ENCODE measurements at regions not wholly inside any gene's neighbourhood (a gene's known extent, or its start where the extent isn't known, plus 50 kb on each side); places are given as distances from the start of the nearest gene placed in this dataset.

DNA sequence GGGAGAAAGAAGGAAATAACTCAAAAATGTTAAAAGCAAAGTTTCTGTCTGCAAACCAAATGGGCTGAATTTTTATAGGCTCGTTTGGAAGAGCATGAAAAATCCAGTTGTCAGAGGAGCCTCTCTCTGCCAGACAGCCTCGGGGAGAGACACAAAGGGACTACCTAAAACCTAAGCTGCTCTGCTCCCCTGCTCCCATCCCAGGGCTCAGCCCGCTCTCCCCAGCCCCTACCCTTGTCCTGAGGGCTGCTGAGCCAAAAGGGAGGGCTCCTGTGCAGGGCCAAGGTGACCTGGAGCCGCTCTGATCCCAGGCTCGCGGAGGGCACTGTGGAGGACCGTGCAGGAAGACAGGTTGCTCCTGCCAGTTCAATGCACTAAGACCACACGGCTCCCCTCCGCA lies 96.7 kb upstream of the UQCRFS1 start:
- H3K36me3 ChIP-seq: no peaks in the 10 kb centered on the region
- no peaks in the 10 kb centered on the region for H3K4me1 ChIP-seq
- TF ChIP-seq, protein P1, sequence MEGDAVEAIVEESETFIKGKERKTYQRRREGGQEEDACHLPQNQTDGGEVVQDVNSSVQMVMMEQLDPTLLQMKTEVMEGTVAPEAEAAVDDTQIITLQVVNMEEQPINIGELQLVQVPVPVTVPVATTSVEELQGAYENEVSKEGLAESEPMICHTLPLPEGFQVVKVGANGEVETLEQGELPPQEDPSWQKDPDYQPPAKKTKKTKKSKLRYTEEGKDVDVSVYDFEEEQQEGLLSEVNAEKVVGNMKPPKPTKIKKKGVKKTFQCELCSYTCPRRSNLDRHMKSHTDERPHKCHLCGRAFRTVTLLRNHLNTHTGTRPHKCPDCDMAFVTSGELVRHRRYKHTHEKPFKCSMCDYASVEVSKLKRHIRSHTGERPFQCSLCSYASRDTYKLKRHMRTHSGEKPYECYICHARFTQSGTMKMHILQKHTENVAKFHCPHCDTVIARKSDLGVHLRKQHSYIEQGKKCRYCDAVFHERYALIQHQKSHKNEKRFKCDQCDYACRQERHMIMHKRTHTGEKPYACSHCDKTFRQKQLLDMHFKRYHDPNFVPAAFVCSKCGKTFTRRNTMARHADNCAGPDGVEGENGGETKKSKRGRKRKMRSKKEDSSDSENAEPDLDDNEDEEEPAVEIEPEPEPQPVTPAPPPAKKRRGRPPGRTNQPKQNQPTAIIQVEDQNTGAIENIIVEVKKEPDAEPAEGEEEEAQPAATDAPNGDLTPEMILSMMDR (IDR thresholded peaks at IDR 0.05): no peak
- no peak for DNase-seq
- intact Hi-C loops (cut with DNase I): no loop called here
- no peak overlapping the region for H3K27ac ChIP-seq
- H3K27me3 ChIP-seq: peaks cover 0 to 46% of the 10 kb centered on the region in 2 donors
- H3K9me3 ChIP-seq: no peaks in the 10 kb centered on the region
- no peak for ATAC-seq
- H3K4me3 ChIP-seq: no peak overlapping the region

DNA sequence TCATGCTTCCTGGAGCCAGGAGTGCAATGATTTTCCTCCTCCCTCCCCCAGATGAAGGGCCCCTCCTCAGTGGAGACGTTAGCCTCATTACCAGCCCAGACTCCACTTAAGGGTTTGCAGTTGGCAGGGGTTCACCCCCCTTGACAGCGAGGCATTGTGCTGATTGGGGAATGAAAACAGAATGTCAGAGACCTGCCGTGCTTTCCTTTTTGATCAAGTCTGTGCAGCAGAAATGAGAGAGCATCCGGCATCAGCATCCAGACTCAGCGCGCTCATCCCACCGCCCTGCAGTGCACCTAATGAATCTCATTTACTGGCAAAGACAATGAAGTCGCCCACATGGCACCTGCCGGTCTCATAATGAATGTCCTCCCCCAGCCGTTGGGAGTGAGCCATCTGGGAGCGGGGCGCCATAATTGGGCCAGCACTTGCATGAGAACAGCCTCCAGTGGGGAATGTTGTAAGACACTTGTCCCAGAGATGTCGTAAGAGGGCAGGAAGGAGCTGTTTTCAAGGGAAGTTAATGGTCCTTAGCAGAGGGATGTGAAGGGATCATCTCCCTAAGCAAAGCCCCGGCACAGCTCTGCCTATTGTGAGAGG lies 98.3 kb upstream of the UQCRFS1 start:
- ATAC-seq: no peak
- peaks cover 0 to 45% of the 10 kb centered on the region in 2 donors for H3K27me3 ChIP-seq
- no peak for DNase-seq
- H3K36me3 ChIP-seq: no peaks in the 10 kb centered on the region
- TF ChIP-seq, protein P1 (IDR thresholded peaks at IDR 0.05): no peak
- H3K9me3 ChIP-seq: no peaks in the 10 kb centered on the region
- intact Hi-C loops (cut with DNase I): no loop called here
- H3K27ac ChIP-seq: no peak overlapping the region
- no peak overlapping the region for H3K4me3 ChIP-seq
- H3K4me1 ChIP-seq: no peaks in the 10 kb centered on the region

DNA sequence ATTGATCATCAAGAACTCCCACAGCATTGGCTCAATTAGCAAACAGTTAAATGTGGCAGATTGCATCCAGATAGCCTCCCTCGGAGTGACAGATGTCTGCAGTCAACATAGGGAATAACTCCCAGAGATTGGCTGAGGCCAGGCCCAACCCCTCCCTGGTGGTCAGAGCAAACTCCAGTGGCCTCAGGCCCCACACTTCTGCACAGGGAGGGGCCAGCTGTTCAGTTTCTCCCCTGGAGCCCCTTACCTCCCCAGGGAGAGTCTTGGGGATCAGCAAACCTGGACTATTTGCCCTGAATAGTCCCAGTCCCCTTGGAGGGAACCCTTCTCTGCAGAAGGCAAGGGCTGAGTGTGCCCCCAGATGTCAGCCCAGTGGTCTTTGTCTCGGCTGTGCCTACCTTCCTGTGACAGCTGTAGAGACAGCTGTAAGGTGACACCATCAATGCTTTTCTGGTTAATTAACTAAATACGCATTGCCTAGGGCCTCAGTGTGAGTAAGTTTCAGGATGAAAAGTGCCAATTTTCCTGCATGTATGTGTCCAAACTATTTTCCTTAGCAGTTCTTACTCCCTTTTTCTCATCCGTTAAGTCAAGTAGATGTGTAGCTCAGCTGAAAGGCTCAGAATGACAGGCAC lies 102.7 kb upstream of the UQCRFS1 start:
- Histone ChIP-seq H3K4me3 (no peak overlapping the region), H3K36me3 (no peaks in the 10 kb centered on the region), H3K4me1 (no peaks in the 10 kb centered on the region), H3K27ac (no peak overlapping the region), H3K9me3 (no peaks in the 10 kb centered on the region), H3K27me3 (peaks cover 0 to 23% of the 10 kb centered on the region in 2 donors)
- ATAC-seq: no peak
- TF ChIP-seq, protein P1 (IDR thresholded peaks at IDR 0.05): no peak
- intact Hi-C loops (cut with DNase I): no loop called here
- DNase-seq: no peak

DNA sequence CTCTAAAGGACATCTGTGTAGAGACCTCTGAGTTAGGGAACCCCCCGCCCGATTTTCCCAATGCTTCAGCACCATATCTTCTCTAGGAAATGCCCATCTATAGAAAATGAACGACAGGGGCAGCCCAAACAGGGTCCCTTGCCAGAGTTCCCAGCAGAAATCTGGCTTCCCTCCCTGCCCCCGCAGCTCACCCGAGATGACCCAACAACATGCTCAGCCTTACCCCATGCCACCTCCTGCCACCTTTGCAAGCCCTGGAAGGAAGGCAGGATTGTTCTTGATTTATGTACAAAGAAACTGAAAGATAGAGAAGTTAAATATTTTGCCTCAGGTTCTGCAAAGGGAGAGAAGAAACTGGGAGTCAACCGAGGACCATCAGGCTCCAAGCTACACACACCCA lies 105.6 kb upstream of the UQCRFS1 start:
- TF ChIP-seq, protein P1 (IDR thresholded peaks at IDR 0.05): no peak
- ATAC-seq (no peak), DNase-seq (no peak)
- no peak overlapping the region for H3K4me3 ChIP-seq
- peaks cover 0 to 16% of the 10 kb centered on the region in 2 donors for H3K27me3 ChIP-seq
- no peak overlapping the region for H3K27ac ChIP-seq
- H3K9me3 ChIP-seq: no peaks in the 10 kb centered on the region
- intact Hi-C loops (cut with DNase I): no loop called here
- H3K4me1 ChIP-seq: no peaks in the 10 kb centered on the region
- H3K36me3 ChIP-seq: no peaks in the 10 kb centered on the region

DNA sequence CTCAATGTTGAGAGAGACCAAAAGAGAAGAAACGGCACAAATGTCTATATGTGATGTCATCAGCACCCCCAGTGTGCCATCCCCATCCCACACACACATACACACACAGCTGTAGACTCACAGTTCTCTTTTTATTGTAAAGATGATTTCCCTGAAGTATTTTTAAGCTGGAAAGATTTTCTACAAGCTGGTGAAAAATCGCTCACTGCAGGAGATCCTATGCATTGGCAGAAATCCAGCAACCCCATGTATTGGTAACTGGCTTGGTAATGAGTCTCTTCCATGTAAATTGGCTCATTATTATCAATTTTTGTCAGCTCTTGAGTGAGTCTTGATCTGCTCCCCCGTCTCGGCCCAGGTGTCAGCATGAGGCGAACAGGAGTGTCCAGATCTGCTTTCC lies 107.1 kb upstream of the UQCRFS1 start:
- no peak for DNase-seq

More for the DNA sequence above, 107.1 kb upstream of the UQCRFS1 start:
- no peaks in the 10 kb centered on the region for H3K36me3 ChIP-seq
- H3K4me3 ChIP-seq: no peak overlapping the region
- no peaks in the 10 kb centered on the region for H3K9me3 ChIP-seq
- peaks cover 0 to 19% of the 10 kb centered on the region in 2 donors for H3K27me3 ChIP-seq
- no peak overlapping the region for H3K27ac ChIP-seq
- no peaks in the 10 kb centered on the region for H3K4me1 ChIP-seq
- TF ChIP-seq, protein P1 (IDR thresholded peaks at IDR 0.05): no peak
- no peak for ATAC-seq
- intact Hi-C loops (cut with DNase I): no loop called here

Data from left lung (tissue), 4 donors.